Psoas muscle (tissue), 7 donors: ENCODE measurements at regions not wholly inside any gene's neighbourhood (a gene's known extent, or its start where the extent isn't known, plus 50 kb on each side); places are given as distances from the start of the nearest gene placed in this dataset.

ENCODE experiments used
- ATAC-seq, 4 donors: fragments of 200-7000 bp; cut with Tn5 transposase; one replicate each; pipeline ENCODE4 v1.9.1; 2020; ENCODE audit warnings: moderate library complexity in 3 of 4, mild to moderate bottlenecking in 2 of 4
- DNase-seq, 2 donors: peaks; one replicate each; pipeline ENCODE4 v3.0.0-alpha.2; 2020
- H3K27ac ChIP-seq: fragments of 200-600 bp; one replicate; pipeline ENCODE4 v1.8.0; 2022
- H3K27me3 ChIP-seq, 3 donors: fragments of 200-600 bp in 1 of 3; one replicate each; pipeline versions ENCODE4 v1.6.1 to v1.8.0; 2013 to 2022; ENCODE audit warnings: low read length in 2 of 3, mild to moderate bottlenecking in 2 of 3, moderate library complexity in 1 of 3; ENCODE audit not compliant: insufficient read depth in 3 of 3
- H3K36me3 ChIP-seq, 2 donors: fragments of 200-600 bp in 1 of 2; one replicate each; pipeline versions ENCODE4 v1.6.1 to v1.8.0; 2013 to 2022; ENCODE audit warnings: low read depth in 1 of 2, mild to moderate bottlenecking in 1 of 2, moderate library complexity in 1 of 2; ENCODE audit not compliant: insufficient read depth in 1 of 2
- H3K4me1 ChIP-seq: fragments of 200-600 bp; one replicate; pipeline ENCODE4 v1.8.0; 2022
- H3K4me3 ChIP-seq: fragments of 200-600 bp; one replicate; pipeline ENCODE4 v1.8.0; 2022; ENCODE audit warnings: mild to moderate bottlenecking
- H3K9me3 ChIP-seq: fragments of 200-600 bp; one replicate; pipeline ENCODE4 v1.8.0; 2022
- CTCF ChIP-seq: fragments of 200-600 bp; IDR thresholded peaks from one replicate; pipeline ENCODE4 v1.8.0; 2022; ENCODE audit warnings: antibody characterized with exemption
- WGBS, 3 donors: extraction: QIAGEN DNeasy Blood & Tissue Kit; methylation state at CpG; one replicate each; pipeline versions ENCODE4 v1.1.6 to v1.1.7; 2013; 5-methylcytosine and 5-hydroxymethylcytosine counted together
- intact Hi-C, 2 donors: fragments of 100-400 bp; cut with DNase I; formaldehyde crosslinking; loops; one replicate each; pipeline versions ENCODE4 v1.11.0 to v1.14.2; 2022
- donor health status: healthy with polysubstance abuse.
- donor health status: DM: no; HTN: no; CAD: no; lungs with moderate emphysema.
- donor health status: Bipolar disorder and iron deficiency.
- donor health status: healthy.
- donor health status: DM: yes; HTN: yes; CAD: no.
- donor health status: DM: no; HTN: no; CAD: no.
- donor health status: DM: yes; HTN: yes; CAD: no.

GRCh38 chr4:123034023-123034422 lies 111.6 kb upstream of the NUDT6 start:
- DNase-seq: no peak
- no peaks in the 10 kb centered on the region for H3K27me3 ChIP-seq
- 90 to 94% (median 94%) methylated on average over 2 of the region's 2 CpGs for WGBS, 3 donors
- no peaks in the 10 kb centered on the region for H3K4me1 ChIP-seq
- intact Hi-C loops: no loop called here
- peaks cover 0 to 8% of the 10 kb centered on the region in 2 donors for H3K36me3 ChIP-seq
- no peak for TF ChIP-seq CTCF
- no peaks in the 10 kb centered on the region for H3K9me3 ChIP-seq
- no peak overlapping the region for H3K4me3 ChIP-seq
- no peak for ATAC-seq
- H3K27ac ChIP-seq: no peak overlapping the region

GRCh38 chr4:123035239-123035638 lies 112.8 kb upstream of the NUDT6 start:
- no peaks in the 10 kb centered on the region for H3K4me1 ChIP-seq
- H3K27ac ChIP-seq: no peak overlapping the region
- no peaks in the 10 kb centered on the region for H3K36me3 ChIP-seq
- WGBS, 3 donors: 98% methylated on average over 1 of the region's 1 CpG
- H3K27me3 ChIP-seq: no peaks in the 10 kb centered on the region
- no peaks in the 10 kb centered on the region for H3K9me3 ChIP-seq
- DNase-seq (no peak), ATAC-seq (no peak)
- no peak for TF ChIP-seq CTCF
- H3K4me3 ChIP-seq: no peak overlapping the region
- intact Hi-C loops: no loop called here

- TF ChIP-seq CTCF: no peak
- WGBS, 3 donors: 23 to 60% (median 25%) methylated on average over 1 of the region's 1 CpG
- H3K36me3 ChIP-seq: no peaks in the 10 kb centered on the region
- H3K27ac ChIP-seq: no peak overlapping the region
- DNase-seq (no peak), ATAC-seq (no peak)
- no peaks in the 10 kb centered on the region for H3K9me3 ChIP-seq
- no peaks in the 10 kb centered on the region for H3K27me3 ChIP-seq
- intact Hi-C loops: no loop called here
- no peaks in the 10 kb centered on the region for H3K4me1 ChIP-seq
- H3K4me3 ChIP-seq: no peak overlapping the region
Observed at GRCh38 chr4:123037804-123038203, 115.4 kb upstream of the NUDT6 start.

- DNase-seq (no peak), ATAC-seq (no peak)
- no peak overlapping the region for H3K4me3 ChIP-seq
- H3K27ac ChIP-seq: no peak overlapping the region
- intact Hi-C loops: no loop called here
- H3K27me3 ChIP-seq: no peaks in the 10 kb centered on the region
- no peaks in the 10 kb centered on the region for H3K4me1 ChIP-seq
- H3K36me3 ChIP-seq: no peaks in the 10 kb centered on the region
- H3K9me3 ChIP-seq: peaks cover 5% of the 10 kb centered on the region
- TF ChIP-seq CTCF: no peak
Observed at GRCh38 chr4:123042095-123042494, 119.7 kb upstream of the NUDT6 start.

GRCh38 chr4:123043013-123043412 lies 120.6 kb upstream of the NUDT6 start:
- Histone ChIP-seq H3K36me3 (no peaks in the 10 kb centered on the region), H3K9me3 (peaks cover 11% of the 10 kb centered on the region), H3K27me3 (no peaks in the 10 kb centered on the region), H3K4me1 (no peaks in the 10 kb centered on the region), H3K4me3 (no peak overlapping the region), H3K27ac (no peak overlapping the region)
- no peak for ATAC-seq
- TF ChIP-seq CTCF: no peak
- intact Hi-C loops: no loop called here
- no peak for DNase-seq
